DOHH2 (cell line): ENCODE measurements at regions not wholly inside any gene's neighbourhood (a gene's known extent, or its start where the extent isn't known, plus 50 kb on each side); places are given as distances from the start of the nearest gene placed in this dataset.
"Not testable (repeated sequence)": the region's sequence is repeated elsewhere in the genome, so short reads cannot be mapped to it uniquely, and the experiment has no call there.

ENCODE experiments used
- H3F3A ChIP-seq: fragments of 200-600 bp; sonication (generic), shearing (Covaris generic); 2 replicates; pipeline ENCODE4 v1.6.0; 2016; ENCODE audit warnings: antibody characterized with exemption, mild to moderate bottlenecking; ENCODE audit not compliant: control insufficient read depth, insufficient read depth
- H3K27ac ChIP-seq: fragments of 200-600 bp; sonication (generic); 2 replicates; pipeline ENCODE4 v1.5.1; 2014; ENCODE audit warnings: low read depth, mild to moderate bottlenecking, low read length, moderate library complexity
- H3K27me3 ChIP-seq: fragments of 200-600 bp; sonication (generic); 2 replicates; pipeline ENCODE4 v1.6.1; 2014; ENCODE audit warnings: mild to moderate bottlenecking, low read length, mixed read lengths; ENCODE audit not compliant: control insufficient read depth
- H3K36me3 ChIP-seq: fragments of 200-600 bp; sonication (generic); 2 replicates; pipeline ENCODE4 v1.6.1; 2014; ENCODE audit warnings: mild to moderate bottlenecking, low read length, moderate library complexity, mixed read lengths; ENCODE audit not compliant: control insufficient read depth
- H3K4me1 ChIP-seq: fragments of 200-600 bp; sonication (generic); 2 replicates; pipeline ENCODE4 v1.6.1; 2014; ENCODE audit warnings: mild to moderate bottlenecking, low read length, mixed read lengths; ENCODE audit not compliant: control insufficient read depth
- H3K4me2 ChIP-seq: fragments of 200-600 bp; sonication (generic); 2 replicates; pipeline ENCODE4 v1.6.0; 2014; ENCODE audit warnings: mild to moderate bottlenecking, low read length, moderate library complexity
- H3K4me3 ChIP-seq: fragments of 200-600 bp; sonication (generic); 2 replicates; pipeline ENCODE4 v1.5.1; 2014; ENCODE audit warnings: mild to moderate bottlenecking, low read length, mixed read lengths
- H3K79me2 ChIP-seq: fragments of 200-600 bp; sonication (generic); 2 replicates; pipeline ENCODE4 v1.6.1; 2014; ENCODE audit warnings: mild to moderate bottlenecking, low read length, mixed read lengths; ENCODE audit not compliant: control insufficient read depth
- H3K9me2 ChIP-seq: fragments of 200-600 bp; sonication (generic); replicated peaks from 2 replicates; pipeline ENCODE4 v1.6.1; 2014; ENCODE audit warnings: mild to moderate bottlenecking, low read length, mixed read lengths; ENCODE audit not compliant: control insufficient read depth
- H3K9me3 ChIP-seq: fragments of 200-600 bp; sonication (generic); 2 replicates; pipeline ENCODE4 v1.6.1; 2014; ENCODE audit warnings: antibody characterized with exemption, low read length, mixed read lengths; ENCODE audit not compliant: control insufficient read depth, insufficient read depth
- H4K20me1 ChIP-seq: fragments of 200-600 bp; sonication (generic); 2 replicates; pipeline ENCODE4 v1.6.0; 2014; ENCODE audit warnings: low read depth, mild to moderate bottlenecking, antibody characterized with exemption, low read length, moderate library complexity; ENCODE audit not compliant: control insufficient read depth, insufficient read depth
- CTCF ChIP-seq: fragments of 200-600 bp; sonication (generic); IDR thresholded peaks from one replicate; pipeline ENCODE4 v1.5.1; 2014; ENCODE audit warnings: antibody characterized with exemption, mild to moderate bottlenecking, low read depth, low read length; ENCODE audit not compliant: poor library complexity, severe bottlenecking
- EZH2phosphoT487 ChIP-seq: fragments of 200-600 bp; sonication (generic); IDR thresholded peaks from 2 replicates; pipeline ENCODE4 v1.6.1; 2017; ENCODE audit warnings: borderline replicate concordance, mild to moderate bottlenecking, antibody characterized with exemption, low read length, moderate library complexity, mixed read lengths

GRCh38 chr15:20295238-20295811 lies 246.3 kb downstream of the GOLGA6L6 start:
- H3K4me3 ChIP-seq, result no peak overlapping the region
- TF ChIP-seq EZH2phosphoT487 (no peak), CTCF (no peak)

GRCh38 chr15:20294651-20295237 lies 246.9 kb downstream of the GOLGA6L6 start:
- Histone ChIP-seq H3K4me1 (no peaks in the 10 kb centered on the region), H3K4me3 (no peak overlapping the region), H3K9me2 (no peaks in the 10 kb centered on the region), H4K20me1 (no peaks in the 10 kb centered on the region), H3K4me2 (no peak overlapping the region), H3K27me3 (no peaks in the 10 kb centered on the region), H3K9me3 (peaks cover 18% of the 10 kb centered on the region; the same call in 1 of the 2 replicates), H3K79me2 (no peaks in the 10 kb centered on the region), H3K36me3 (no peaks in the 10 kb centered on the region), H3F3A (no peaks in the 10 kb centered on the region), H3K27ac (no peak overlapping the region)
- TF ChIP-seq CTCF, result no peak
- TF ChIP-seq EZH2phosphoT487, result no peak

More at GRCh38 chr15:20295238-20295811, 246.3 kb downstream of the GOLGA6L6 start:
- Histone ChIP-seq H4K20me1 (no peaks in the 10 kb centered on the region), H3K9me2 (no peaks in the 10 kb centered on the region), H3K27me3 (no peaks in the 10 kb centered on the region), H3K9me3 (peaks cover 18% of the 10 kb centered on the region; the same call in 1 of the 2 replicates), H3F3A (no peaks in the 10 kb centered on the region), H3K4me1 (no peaks in the 10 kb centered on the region), H3K27ac (no peak overlapping the region), H3K4me2 (no peak overlapping the region), H3K36me3 (no peaks in the 10 kb centered on the region), H3K79me2 (no peaks in the 10 kb centered on the region)

- not testable (repeated sequence) for H3K4me3 ChIP-seq, H3F3A ChIP-seq, H3K4me1 ChIP-seq, H3K4me2 ChIP-seq, H3K27ac ChIP-seq, H3K79me2 ChIP-seq, H3K27me3 ChIP-seq, H4K20me1 ChIP-seq, H3K36me3 ChIP-seq, H3K9me2 ChIP-seq
- H3K9me3 ChIP-seq, result peaks cover 18% of the 10 kb centered on the region; the same call in 1 of the 2 replicates
Measured at GRCh38 chr15:20292422-20293005, 249.1 kb downstream of the GOLGA6L6 start.

GRCh38 chr15:20291616-20292015 lies 250.0 kb downstream of the GOLGA6L6 start:
- not testable (repeated sequence) for H3K4me2 ChIP-seq, H3F3A ChIP-seq, H3K9me2 ChIP-seq

GRCh38 chr15:20290606-20291005 lies 251.0 kb downstream of the GOLGA6L6 start:
- not testable (repeated sequence) for H3K79me2 ChIP-seq, H3K9me2 ChIP-seq, H3K36me3 ChIP-seq, H3F3A ChIP-seq, H3K4me3 ChIP-seq, H3K4me2 ChIP-seq, H4K20me1 ChIP-seq, H3K27ac ChIP-seq, H3K27me3 ChIP-seq, H3K4me1 ChIP-seq
- H3K9me3 ChIP-seq, result peaks cover 15% of the 10 kb centered on the region; the same call in 1 of the 2 replicates

More at GRCh38 chr15:20291616-20292015, 250.0 kb downstream of the GOLGA6L6 start:
- peaks cover 18% of the 10 kb centered on the region; the same call in 1 of the 2 replicates for H3K9me3 ChIP-seq
- not testable (repeated sequence) for H4K20me1 ChIP-seq, H3K36me3 ChIP-seq, H3K79me2 ChIP-seq, H3K4me3 ChIP-seq, H3K4me1 ChIP-seq, H3K27me3 ChIP-seq, H3K27ac ChIP-seq

GRCh38 chr15:20289538-20290103 lies 252.0 kb downstream of the GOLGA6L6 start:
- not testable (repeated sequence) for H4K20me1 ChIP-seq, H3K4me3 ChIP-seq, H3K27me3 ChIP-seq, H3K4me2 ChIP-seq, H3K9me3 ChIP-seq, H3K36me3 ChIP-seq, H3K4me1 ChIP-seq, H3K9me2 ChIP-seq, H3K79me2 ChIP-seq, H3F3A ChIP-seq, H3K27ac ChIP-seq
